ENCODE measurements at regions not wholly inside any gene's neighbourhood (a gene's known extent, or its start where the extent isn't known, plus 50 kb on each side); places are given as distances from the start of the nearest gene placed in this dataset.
"Not testable (repeated sequence)": the region's sequence is repeated elsewhere in the genome, so short reads cannot be mapped to it uniquely, and the experiment has no call there.

DNA sequence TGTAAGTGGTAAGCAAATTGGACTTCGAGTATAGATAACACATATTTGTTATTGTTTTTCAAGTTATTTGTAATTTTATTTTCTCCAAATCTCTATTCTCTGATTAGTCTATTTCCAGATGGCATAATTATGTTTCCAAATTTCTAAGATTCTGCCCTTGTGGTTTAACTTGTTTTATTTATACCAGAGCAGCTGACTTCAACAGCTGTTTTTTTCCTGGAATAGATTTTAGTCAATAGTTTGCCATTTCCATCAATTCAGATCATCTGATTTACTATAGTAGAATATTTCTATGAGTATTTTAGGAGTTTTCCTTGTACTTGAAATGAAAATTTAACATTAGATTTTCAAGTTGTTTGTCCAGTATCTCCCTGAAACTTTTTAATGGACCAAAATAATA lies 848.7 kb upstream of the MIR17HG start:
- no peak for DNase-seq (ENCODE audit: low read depth, low spot score)
- Histone ChIP-seq H3K36me3 (ENCODE audit: insufficient read depth, low read length) (no peaks in the 10 kb centered on the region), H3K9me3 (ENCODE audit: low read depth, low read length) (no peaks in the 10 kb centered on the region), H3K27ac (no peak overlapping the region), H3K9ac (ENCODE audit: insufficient read length) (no peak overlapping the region), H3K4me3 (no peak overlapping the region)
- no peak for TF ChIP-seq FOXP2 (optimal IDR thresholded peaks at IDR 0.05; ENCODE audit: control extremely low read depth, extremely low read length, insufficient read depth)
- TF ChIP-seq EZH2 (IDR thresholded peaks at IDR 0.05), result no peak
- no peak for TF ChIP-seq POLR2AphosphoS5 (IDR thresholded peaks at IDR 0.05; ENCODE audit: borderline replicate concordance, low read depth, low read length)

DNA sequence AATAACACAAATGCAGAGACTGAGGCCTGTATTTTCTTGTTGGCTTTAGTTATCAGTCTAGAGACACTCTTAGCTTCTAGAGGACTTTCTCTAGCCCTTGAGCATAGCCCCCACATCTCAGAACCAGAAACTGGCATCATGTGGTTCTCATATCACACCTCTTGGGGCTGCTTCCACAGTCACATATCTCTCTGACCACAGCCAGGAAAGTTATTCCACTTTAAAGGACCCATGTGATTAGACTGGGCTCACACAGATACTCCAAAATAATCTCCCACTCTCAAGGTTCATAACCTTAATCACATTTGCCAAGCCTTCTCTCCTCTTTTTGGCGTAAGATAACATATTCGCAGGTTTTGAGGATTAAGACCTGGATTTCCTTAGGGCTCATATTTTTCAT lies 846.9 kb upstream of the MIR17HG start:
- Histone ChIP-seq H3K9ac (ENCODE audit: insufficient read length) (no peak overlapping the region), H3K36me3 (ENCODE audit: insufficient read depth, low read length) (no peaks in the 10 kb centered on the region), H3K9me3 (ENCODE audit: low read depth, low read length) (no peaks in the 10 kb centered on the region), H3K4me3 (no peak overlapping the region), H3K27ac (no peak overlapping the region)
- DNase-seq (ENCODE audit: low read depth, low spot score), result no peak
- TF ChIP-seq POLR2AphosphoS5 (IDR thresholded peaks at IDR 0.05; ENCODE audit: borderline replicate concordance, low read depth, low read length) (no peak), EZH2 (IDR thresholded peaks at IDR 0.05) (no peak), FOXP2 (optimal IDR thresholded peaks at IDR 0.05; ENCODE audit: control extremely low read depth, extremely low read length, insufficient read depth) (no peak)

DNA sequence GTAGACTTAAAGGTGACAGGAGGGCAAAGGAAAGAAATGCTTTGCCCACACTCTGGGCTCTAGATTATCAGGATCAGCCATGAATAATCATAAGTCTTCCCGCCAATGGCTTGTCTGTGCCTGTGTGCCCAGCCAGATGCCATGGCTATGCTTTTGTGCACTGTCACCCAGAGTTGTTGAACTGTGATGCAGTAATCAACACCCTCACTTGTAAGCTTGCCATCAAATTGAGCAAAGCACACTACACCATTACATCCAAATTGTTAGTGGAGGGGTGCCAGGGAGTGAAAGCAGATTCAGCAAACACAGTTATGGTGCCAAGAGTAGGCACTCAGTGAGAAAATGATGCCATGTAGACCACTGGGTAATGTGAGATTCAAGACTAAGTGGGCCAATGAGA lies 845.3 kb upstream of the MIR17HG start:
- no peak for TF ChIP-seq POLR2AphosphoS5 (IDR thresholded peaks at IDR 0.05; ENCODE audit: borderline replicate concordance, low read depth, low read length)
- no peak for TF ChIP-seq FOXP2 (optimal IDR thresholded peaks at IDR 0.05; ENCODE audit: control extremely low read depth, extremely low read length, insufficient read depth)
- TF ChIP-seq EZH2 (IDR thresholded peaks at IDR 0.05), result no peak
- H3K36me3 ChIP-seq (ENCODE audit: insufficient read depth, low read length), result no peaks in the 10 kb centered on the region
- H3K9me3 ChIP-seq (ENCODE audit: low read depth, low read length), result no peaks in the 10 kb centered on the region
- DNase-seq (ENCODE audit: low read depth, low spot score), result no peak
- H3K9ac ChIP-seq (ENCODE audit: insufficient read length), result no peak overlapping the region
- H3K27ac ChIP-seq, result no peak overlapping the region
- no peak overlapping the region for H3K4me3 ChIP-seq

DNA sequence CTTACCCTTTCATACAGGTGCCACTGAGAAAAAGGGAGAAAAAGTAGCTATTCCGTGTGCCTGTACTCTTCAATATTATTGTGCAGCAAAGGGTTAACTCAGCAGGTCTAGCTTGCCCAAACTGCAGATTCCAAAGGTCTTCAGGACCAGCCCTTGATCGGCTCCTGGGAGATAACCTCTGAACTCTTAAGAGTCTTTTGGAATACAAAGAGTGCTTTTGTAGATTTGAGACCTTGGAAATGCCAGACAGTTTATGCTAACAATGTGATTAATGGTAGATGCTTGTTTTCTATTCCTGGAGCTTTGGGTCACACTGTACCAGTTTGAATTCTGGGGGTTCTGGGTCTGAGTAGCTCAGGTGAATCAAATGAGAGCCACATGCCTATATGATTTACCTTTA lies 844.7 kb upstream of the MIR17HG start:
- H3K9ac ChIP-seq (ENCODE audit: insufficient read length), result no peak overlapping the region
- no peak overlapping the region for H3K27ac ChIP-seq
- H3K9me3 ChIP-seq (ENCODE audit: low read depth, low read length), result no peaks in the 10 kb centered on the region
- no peak for DNase-seq (ENCODE audit: low read depth, low spot score)
- TF ChIP-seq FOXP2 (optimal IDR thresholded peaks at IDR 0.05; ENCODE audit: control extremely low read depth, extremely low read length, insufficient read depth), result no peak
- TF ChIP-seq EZH2 (IDR thresholded peaks at IDR 0.05), result no peak
- TF ChIP-seq POLR2AphosphoS5 (IDR thresholded peaks at IDR 0.05; ENCODE audit: borderline replicate concordance, low read depth, low read length), result no peak
- no peaks in the 10 kb centered on the region for H3K36me3 ChIP-seq (ENCODE audit: insufficient read depth, low read length)
- no peak overlapping the region for H3K4me3 ChIP-seq

DNA sequence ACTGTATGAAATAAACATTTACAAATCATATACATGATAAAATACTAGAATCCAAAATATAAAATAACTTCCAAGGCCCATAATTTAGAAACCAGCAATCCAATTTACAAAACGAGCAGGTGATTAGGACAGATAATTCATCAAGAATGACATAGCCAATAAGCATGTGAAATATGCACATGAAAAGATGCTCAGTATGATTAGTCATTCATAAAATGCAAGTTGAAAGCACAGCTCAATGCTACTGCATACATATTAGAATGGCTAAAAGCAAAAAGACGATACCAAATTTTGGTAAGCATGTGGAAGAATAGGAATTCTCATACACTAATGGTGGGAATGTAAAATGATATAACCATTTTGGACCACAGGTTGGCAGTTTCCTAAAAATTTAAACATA lies 837.2 kb upstream of the MIR17HG start:
- H3K9me3 ChIP-seq (ENCODE audit: low read depth, low read length), result no peaks in the 10 kb centered on the region
- H3K4me3 ChIP-seq, result no peak overlapping the region
- H3K27ac ChIP-seq, result no peak overlapping the region
- H3K36me3 ChIP-seq (ENCODE audit: insufficient read depth, low read length), result no peaks in the 10 kb centered on the region
- H3K9ac ChIP-seq (ENCODE audit: insufficient read length), result no peak overlapping the region
- no peak for TF ChIP-seq FOXP2 (optimal IDR thresholded peaks at IDR 0.05; ENCODE audit: control extremely low read depth, extremely low read length, insufficient read depth)
- TF ChIP-seq POLR2AphosphoS5 (IDR thresholded peaks at IDR 0.05; ENCODE audit: borderline replicate concordance, low read depth, low read length), result no peak
- no peak for TF ChIP-seq EZH2 (IDR thresholded peaks at IDR 0.05)
- DNase-seq (ENCODE audit: low read depth, low spot score), result no peak

DNA sequence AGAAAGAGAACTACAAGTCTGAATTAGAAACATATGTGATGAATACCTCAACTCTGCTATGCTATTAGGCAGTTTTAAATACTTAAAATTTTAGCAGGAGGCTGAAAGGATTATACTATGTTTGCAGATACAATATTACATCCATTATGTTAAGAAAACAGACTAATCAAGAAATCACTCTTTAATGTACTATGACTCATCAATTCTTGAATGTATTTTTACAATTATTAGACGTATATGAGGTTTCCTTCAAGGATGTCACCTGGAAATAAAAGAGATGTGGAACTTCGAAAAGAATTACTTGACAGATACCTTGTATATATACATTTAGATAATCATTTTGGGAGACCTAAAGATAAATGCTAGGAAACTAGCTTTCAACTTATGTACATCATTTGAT lies 835.6 kb upstream of the MIR17HG start:
- Histone ChIP-seq H3K9me3 (ENCODE audit: low read depth, low read length) (no peaks in the 10 kb centered on the region), H3K36me3 (ENCODE audit: insufficient read depth, low read length) (no peaks in the 10 kb centered on the region), H3K27ac (no peak overlapping the region), H3K9ac (ENCODE audit: insufficient read length) (no peak overlapping the region), H3K4me3 (no peak overlapping the region)
- no peak for DNase-seq (ENCODE audit: low read depth, low spot score)
- no peak for TF ChIP-seq FOXP2 (optimal IDR thresholded peaks at IDR 0.05; ENCODE audit: control extremely low read depth, extremely low read length, insufficient read depth)
- TF ChIP-seq POLR2AphosphoS5 (IDR thresholded peaks at IDR 0.05; ENCODE audit: borderline replicate concordance, low read depth, low read length), result no peak
- TF ChIP-seq EZH2 (IDR thresholded peaks at IDR 0.05), result no peak

DNA sequence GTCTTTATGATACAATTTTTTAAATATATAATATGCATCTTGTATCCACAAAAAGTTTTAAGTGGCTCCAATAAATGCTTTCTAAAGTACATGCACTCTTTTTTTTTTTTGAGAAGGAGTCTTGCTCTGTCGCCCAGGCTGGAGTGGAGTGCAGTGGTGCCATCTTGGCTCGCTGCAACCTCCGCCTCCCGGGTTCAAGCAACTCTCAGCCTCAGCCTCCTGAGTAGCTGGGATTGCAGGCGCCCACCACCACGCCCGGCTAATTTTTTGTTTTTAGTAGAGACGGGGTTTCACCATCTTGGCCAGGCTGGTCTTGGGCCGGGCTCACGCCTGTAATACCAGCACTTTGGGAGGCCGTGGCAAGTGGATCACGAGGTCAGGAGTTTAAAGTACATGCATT lies 832.8 kb upstream of the MIR17HG start:
- H3K4me3 ChIP-seq; H3K9ac ChIP-seq (ENCODE audit: insufficient read length); H3K27ac ChIP-seq; H3K36me3 ChIP-seq (ENCODE audit: insufficient read depth, low read length); H3K9me3 ChIP-seq (ENCODE audit: low read depth, low read length); DNase-seq (ENCODE audit: low read depth, low spot score): not testable (repeated sequence)

DNA sequence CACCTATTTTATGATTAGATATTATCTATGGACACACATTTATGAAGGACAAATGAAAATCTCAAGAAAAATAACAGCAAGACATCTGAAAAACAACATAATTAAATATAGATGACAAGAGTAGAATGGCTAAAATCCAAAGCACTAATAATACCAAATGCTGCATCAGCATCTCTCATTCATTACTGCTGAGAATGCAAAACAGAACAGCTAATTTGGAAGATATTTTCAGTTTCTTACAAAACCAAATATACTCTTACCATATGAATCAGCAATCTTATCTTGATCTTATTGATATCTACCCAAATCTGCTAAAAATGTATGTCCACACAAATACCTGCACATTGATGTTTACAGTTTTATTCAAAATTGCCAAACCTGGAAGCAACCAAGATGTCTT lies 829.1 kb upstream of the MIR17HG start:
- no peak for DNase-seq (ENCODE audit: low read depth, low spot score)
- TF ChIP-seq FOXP2 (optimal IDR thresholded peaks at IDR 0.05; ENCODE audit: control extremely low read depth, extremely low read length, insufficient read depth) (no peak), EZH2 (IDR thresholded peaks at IDR 0.05) (no peak), POLR2AphosphoS5 (IDR thresholded peaks at IDR 0.05; ENCODE audit: borderline replicate concordance, low read depth, low read length) (no peak)
- Histone ChIP-seq H3K36me3 (ENCODE audit: insufficient read depth, low read length) (no peaks in the 10 kb centered on the region), H3K9me3 (ENCODE audit: low read depth, low read length) (no peaks in the 10 kb centered on the region), H3K27ac (peak overlapping the region; percentile 60; the same call in 1 of the 2 replicates), H3K4me3 (no peak overlapping the region; the same call in 1 of the 2 replicates), H3K9ac (ENCODE audit: insufficient read length) (no peak overlapping the region)

DNA sequence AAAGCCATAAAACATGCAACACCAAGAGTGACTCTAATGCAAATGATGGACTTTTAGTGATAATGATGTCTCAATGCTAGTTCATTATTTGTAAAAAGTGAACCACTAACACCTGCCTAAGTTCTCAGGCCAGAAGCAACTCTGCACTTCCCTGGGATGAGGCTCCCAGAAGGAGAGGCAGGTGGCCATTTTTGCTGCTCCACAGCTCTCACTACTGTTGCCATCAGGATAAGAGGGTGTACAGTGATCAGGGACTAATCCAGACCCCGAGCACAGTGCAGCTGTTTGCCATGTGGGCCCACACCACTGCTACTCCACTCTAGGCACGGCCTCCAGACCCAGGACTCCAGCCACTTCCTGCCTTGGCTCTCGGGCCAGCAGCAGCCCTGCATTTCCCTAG lies 828.3 kb upstream of the MIR17HG start:
- no peak overlapping the region for H3K27ac ChIP-seq
- no peaks in the 10 kb centered on the region for H3K9me3 ChIP-seq (ENCODE audit: low read depth, low read length)
- no peak overlapping the region for H3K9ac ChIP-seq (ENCODE audit: insufficient read length)
- DNase-seq (ENCODE audit: low read depth, low spot score), result no peak
- H3K4me3 ChIP-seq, result no peak overlapping the region
- TF ChIP-seq FOXP2 (optimal IDR thresholded peaks at IDR 0.05; ENCODE audit: control extremely low read depth, extremely low read length, insufficient read depth) (no peak), EZH2 (IDR thresholded peaks at IDR 0.05) (no peak), POLR2AphosphoS5 (IDR thresholded peaks at IDR 0.05; ENCODE audit: borderline replicate concordance, low read depth, low read length) (no peak)
- no peaks in the 10 kb centered on the region for H3K36me3 ChIP-seq (ENCODE audit: insufficient read depth, low read length)
